ENCODE measurements at regions not wholly inside any gene's neighbourhood (a gene's known extent, or its start where the extent isn't known, plus 50 kb on each side); places are given as distances from the start of the nearest gene placed in this dataset.
A peak's percentile ranks its signal among the peaks of the same experiment; 100 is the strongest.
"Not testable (repeated sequence)": the region's sequence is repeated elsewhere in the genome, so short reads cannot be mapped to it uniquely, and the experiment has no call there.

DNA sequence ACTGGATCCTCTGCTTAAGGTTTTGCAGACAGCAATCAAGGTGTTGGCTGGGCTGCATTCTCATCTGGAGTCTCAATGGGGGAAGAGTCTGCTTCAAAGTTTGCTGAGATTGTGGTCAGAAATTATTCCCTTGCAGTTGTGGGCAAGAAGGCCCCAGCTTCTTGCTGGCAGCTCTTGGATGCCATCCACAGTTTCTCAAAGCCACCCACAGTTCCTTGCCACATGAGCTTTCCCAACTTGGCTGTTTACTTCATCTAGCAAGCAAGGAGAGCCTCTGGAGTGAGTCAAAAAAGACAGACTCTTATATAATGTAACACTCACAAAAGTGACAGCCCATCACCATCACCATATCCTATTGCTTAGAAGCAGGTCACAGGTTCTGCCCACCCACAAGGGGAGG, 62.1 kb upstream of the ABHD2 start:
- H3K4me3 ChIP-seq (ENCODE audit: low read depth, low read length) = no peak overlapping the region
- DNase-seq (ENCODE audit: low read depth) = no peak
- TF ChIP-seq, protein P1, sequence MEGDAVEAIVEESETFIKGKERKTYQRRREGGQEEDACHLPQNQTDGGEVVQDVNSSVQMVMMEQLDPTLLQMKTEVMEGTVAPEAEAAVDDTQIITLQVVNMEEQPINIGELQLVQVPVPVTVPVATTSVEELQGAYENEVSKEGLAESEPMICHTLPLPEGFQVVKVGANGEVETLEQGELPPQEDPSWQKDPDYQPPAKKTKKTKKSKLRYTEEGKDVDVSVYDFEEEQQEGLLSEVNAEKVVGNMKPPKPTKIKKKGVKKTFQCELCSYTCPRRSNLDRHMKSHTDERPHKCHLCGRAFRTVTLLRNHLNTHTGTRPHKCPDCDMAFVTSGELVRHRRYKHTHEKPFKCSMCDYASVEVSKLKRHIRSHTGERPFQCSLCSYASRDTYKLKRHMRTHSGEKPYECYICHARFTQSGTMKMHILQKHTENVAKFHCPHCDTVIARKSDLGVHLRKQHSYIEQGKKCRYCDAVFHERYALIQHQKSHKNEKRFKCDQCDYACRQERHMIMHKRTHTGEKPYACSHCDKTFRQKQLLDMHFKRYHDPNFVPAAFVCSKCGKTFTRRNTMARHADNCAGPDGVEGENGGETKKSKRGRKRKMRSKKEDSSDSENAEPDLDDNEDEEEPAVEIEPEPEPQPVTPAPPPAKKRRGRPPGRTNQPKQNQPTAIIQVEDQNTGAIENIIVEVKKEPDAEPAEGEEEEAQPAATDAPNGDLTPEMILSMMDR (IDR thresholded peaks at IDR 0.05; ENCODE audit: insufficient read depth, low read depth, low read length) = no peak

DNA sequence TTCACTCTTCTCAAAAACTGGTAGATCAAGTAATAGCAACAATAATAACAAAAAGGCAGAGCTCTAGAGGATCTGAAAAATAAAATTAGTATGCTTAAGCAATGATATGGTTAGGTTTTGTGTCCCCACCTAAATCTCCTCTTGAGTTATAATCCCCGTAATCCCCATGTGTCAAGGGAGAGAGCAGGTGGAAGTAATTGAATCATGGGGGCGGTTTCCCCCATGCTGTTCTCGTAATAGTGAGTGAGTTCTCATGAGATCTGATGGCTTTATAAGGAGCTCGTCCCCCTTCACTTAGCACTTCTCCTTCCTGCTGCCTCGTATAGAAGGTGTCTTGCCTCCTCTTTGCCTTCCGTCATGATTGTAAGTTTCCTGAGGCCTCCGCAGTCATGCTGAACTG, 60.2 kb upstream of the ABHD2 start:
- no peak overlapping the region for H3K4me3 ChIP-seq (ENCODE audit: low read depth, low read length)
- no peak for DNase-seq (ENCODE audit: low read depth)
- TF ChIP-seq, protein P1 (IDR thresholded peaks at IDR 0.05; ENCODE audit: insufficient read depth, low read depth, low read length) = no peak

DNA sequence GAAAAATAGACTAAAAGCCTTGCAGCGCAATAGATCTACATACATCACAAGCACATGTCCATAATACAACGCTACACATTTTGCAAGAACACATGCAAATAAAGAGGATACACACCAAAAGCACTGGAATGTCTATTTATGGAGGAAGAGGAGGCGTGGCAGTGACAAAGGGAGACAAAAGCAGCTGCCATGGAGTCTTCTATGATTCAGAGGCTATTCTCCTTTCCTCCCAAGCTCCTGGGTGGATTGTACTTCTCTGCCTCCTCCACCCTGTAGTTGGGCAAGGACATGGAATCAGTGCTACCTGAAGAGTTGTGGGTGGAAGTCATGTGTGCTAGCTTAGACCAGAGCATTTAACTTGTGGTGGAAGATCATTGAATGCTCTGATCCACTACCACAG, 57.9 kb upstream of the ABHD2 start:
- DNase-seq (ENCODE audit: low read depth) = no peak
- no peak overlapping the region for H3K4me3 ChIP-seq (ENCODE audit: low read depth, low read length)
- TF ChIP-seq, protein P1 (IDR thresholded peaks at IDR 0.05; ENCODE audit: insufficient read depth, low read depth, low read length) = no peak

DNA sequence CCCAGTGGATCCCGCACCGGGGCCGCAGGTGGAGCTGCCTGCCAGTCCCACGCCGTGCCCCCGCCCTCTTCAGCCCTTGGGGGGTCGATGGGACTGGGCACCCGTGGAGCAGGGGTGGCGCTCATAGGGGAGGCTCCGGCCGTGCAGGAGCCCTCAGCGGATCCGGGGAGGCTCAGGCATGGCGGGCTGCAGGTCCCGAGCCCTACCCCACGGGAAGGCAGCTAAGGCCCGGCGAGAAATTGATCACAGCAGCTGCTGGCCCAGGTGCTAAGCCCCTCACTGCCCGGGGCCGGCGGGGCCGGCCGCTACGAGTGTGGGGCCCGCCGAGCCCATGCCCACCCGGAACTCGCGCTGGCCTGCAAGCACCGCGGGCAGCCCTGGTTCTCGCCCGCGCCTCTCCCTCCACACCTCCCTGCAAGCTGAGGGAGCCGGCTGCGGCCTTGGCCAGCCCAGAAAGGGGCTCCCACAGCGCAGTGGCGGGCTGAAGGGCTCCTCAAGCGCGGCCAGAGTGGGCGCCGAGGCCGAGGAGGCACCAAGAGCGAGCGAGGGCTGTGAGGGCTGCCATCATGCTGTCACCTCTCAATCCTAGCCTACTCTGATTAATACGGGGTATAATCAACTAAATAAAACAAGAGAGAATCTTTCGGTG, 56.5 kb upstream of the ABHD2 start:
- H3K4me3 ChIP-seq (ENCODE audit: low read depth, low read length); DNase-seq (ENCODE audit: low read depth): not testable (repeated sequence)

DNA sequence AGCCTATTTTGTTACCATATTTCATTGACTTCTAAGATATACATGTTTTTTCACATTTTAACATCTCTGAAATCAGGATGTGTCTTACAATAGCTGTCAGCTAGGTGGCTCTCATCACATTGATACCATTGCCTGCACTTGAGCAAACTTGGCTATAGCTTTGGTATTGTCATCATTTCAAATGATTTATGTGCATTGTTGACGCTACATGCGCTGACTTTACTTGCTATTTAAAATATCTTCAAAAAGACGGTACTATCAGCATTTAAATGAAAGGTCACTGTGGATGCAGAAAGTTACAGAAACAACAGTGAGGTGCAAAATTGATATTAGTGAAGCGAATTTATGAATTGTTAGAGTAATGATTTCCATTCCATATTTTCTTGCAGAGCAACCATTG, 54.0 kb upstream of the ABHD2 start:
- DNase-seq (ENCODE audit: low read depth) = no peak
- no peak overlapping the region for H3K4me3 ChIP-seq (ENCODE audit: low read depth, low read length)
- TF ChIP-seq, protein P1 (IDR thresholded peaks at IDR 0.05; ENCODE audit: insufficient read depth, low read depth, low read length) = peak; percentile 45

DNA sequence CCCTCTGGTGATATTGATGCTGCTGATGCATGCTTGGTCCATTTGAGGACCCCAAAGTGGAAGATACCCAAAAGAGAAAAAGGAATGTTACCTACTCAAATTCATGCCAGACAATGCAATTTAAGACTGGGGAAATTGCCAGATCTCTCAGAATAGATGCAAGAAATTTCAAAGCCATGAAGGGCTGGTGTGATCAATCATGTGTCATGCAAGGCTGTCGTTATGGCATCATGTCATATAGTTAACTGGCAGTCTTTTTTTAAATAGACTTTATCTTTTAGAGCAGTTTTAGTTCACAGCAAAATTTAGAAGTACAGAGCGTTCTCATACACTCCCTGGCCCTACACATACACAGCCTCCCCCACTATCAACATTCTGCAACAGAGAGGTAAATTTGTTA, 53.1 kb upstream of the ABHD2 start:
- DNase-seq (ENCODE audit: low read depth) = no peak
- no peak overlapping the region for H3K4me3 ChIP-seq (ENCODE audit: low read depth, low read length)
- TF ChIP-seq, protein P1 (IDR thresholded peaks at IDR 0.05; ENCODE audit: insufficient read depth, low read depth, low read length) = no peak

DNA sequence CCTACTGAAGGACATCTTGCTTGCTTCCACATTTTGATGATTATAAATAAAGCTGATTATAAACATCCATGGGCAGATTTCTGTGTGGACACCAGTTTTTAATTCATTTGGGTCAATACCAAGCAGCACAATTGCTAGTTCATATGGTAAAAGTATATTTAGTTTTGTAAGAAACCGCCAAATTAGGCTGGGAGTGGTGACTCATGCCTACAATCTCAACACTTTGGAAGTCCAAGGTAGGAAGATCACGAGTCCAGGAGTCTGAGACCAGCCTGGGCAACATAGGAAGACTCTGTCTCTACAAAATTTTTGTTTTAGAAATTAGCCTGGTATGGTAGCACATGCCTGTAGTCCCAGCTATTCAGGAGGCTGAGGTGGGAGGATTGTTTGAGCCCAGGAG, 52.6 kb upstream of the ABHD2 start:
- no peak for DNase-seq (ENCODE audit: low read depth)
- TF ChIP-seq, protein P1 (IDR thresholded peaks at IDR 0.05; ENCODE audit: insufficient read depth, low read depth, low read length) = no peak
- H3K4me3 ChIP-seq (ENCODE audit: low read depth, low read length) = no peak overlapping the region

Measured in fibroblast of villous mesenchyme (primary cell).